K562 (cell line): ENCODE measurements at regions not wholly inside any gene's neighbourhood (a gene's known extent, or its start where the extent isn't known, plus 50 kb on each side); places are given as distances from the start of the nearest gene placed in this dataset.

Source experiments
- SRF ChIP-seq, 2 experiments: fragments of 250-450, 450-650 bp in 1 of 2; sonication (Bioruptor Pico) in 1 of 2; sonication (generic) in 1 of 2; formaldehyde crosslinking; IDR thresholded peaks; 2 replicates each; pipeline versions ENCODE4 v1.5.0 to v1.5.1; 2020 to 2022; ENCODE audit warnings: mild to moderate bottlenecking in 1 of 2, missing genetic modification reagents in 1 of 2
- ZBTB43 ChIP-seq: sonication (generic); formaldehyde crosslinking; IDR thresholded peaks from 2 replicates; pipeline ENCODE4 v1.8.0; 2023; ENCODE audit warnings: mild to moderate bottlenecking, missing genetic modification reagents
- ZBTB7A ChIP-seq: IDR thresholded peaks from 2 replicates; pipeline ENCODE4 v1.6.1; 2011; ENCODE audit warnings: low read depth, mild to moderate bottlenecking, low read length, moderate library complexity, borderline replicate concordance; ENCODE audit not compliant: control insufficient read depth

DNA sequence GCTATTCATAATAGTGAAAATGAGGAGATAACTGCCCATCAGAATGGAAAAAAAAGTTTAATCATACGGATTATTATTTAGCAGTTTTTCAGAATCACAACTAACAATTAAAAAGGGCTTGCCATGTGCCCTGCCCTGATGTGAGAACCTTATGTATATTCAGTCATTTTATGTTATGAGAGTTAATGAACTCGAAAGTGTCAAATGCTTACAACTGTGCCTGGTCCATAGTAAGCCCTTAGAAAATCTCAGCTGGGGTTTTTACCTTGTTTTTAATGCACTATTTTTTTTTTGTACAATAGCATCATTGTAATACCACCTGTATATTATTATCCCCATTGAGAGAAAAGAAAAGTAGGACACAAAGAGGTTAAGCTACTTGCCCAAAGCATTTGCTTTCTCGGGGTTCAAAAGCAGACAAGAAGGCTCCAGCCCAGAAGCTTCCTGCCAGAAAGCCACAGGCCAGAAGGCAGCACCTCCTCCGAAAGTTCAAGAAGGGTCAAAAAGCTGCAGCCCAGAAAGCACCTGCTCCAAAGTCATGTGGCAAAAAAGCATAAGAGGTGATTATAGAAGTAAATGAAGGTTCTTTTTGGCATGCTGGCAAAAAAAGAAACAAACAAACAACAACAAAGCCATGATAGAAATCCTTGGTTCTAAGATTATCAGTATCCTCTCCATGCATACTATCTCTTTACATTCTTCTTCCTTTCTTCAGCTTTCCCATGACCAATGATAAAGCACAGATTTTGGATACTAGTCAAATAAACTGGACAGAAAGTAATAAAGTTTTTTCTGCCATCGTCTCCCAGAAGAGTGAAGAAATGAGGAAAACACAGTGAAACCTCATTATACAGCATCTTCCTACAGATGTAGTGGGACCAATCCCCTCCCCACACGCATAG lies 59.1 kb upstream of the NAP1L1 start:
- TF ChIP-seq ZBTB43 = no peak
- no peak for TF ChIP-seq SRF (CRISPR knock-in tag; IDR thresholded peaks at IDR 0.05)
- no peak for TF ChIP-seq ZBTB7A
